ENCODE measurements at regions not wholly inside any gene's neighbourhood (a gene's known extent, or its start where the extent isn't known, plus 50 kb on each side); places are given as distances from the start of the nearest gene placed in this dataset.

DNA sequence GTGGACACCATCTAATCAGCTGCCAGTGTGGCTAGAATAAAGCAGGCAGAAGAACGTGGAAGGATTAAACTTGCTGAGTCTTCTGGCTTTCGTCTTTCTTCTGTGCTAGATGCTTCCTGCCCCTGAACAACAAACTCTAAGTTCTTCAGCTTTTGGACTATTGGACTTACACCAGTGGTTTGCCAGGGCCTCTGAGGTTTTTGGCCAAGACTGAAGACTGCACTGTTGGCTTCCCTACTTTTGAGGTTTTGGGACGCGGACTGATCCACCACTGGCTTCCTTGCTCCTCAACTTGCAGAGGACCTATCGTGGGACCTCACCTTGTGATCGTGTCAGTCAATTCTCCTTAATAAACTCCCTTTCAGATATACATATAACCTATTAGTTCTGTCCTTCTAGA is 696.1 kb upstream of the NCAM2 start:
- no peaks in the 10 kb centered on the region for H3K4me1 ChIP-seq (ENCODE audit: insufficient read depth, low read length)
- H3K4me3 ChIP-seq (ENCODE audit: low read length): no peak overlapping the region
- H3K9me3 ChIP-seq (ENCODE audit: insufficient read depth, low read depth, low read length): no peaks in the 10 kb centered on the region
- H3K9ac ChIP-seq (ENCODE audit: low read depth, low read length): no peak overlapping the region
- no peaks in the 10 kb centered on the region for H3K36me3 ChIP-seq (ENCODE audit: insufficient read depth, low read depth, low read length)
- H3K27ac ChIP-seq (ENCODE audit: low read length): no peak overlapping the region
- no peaks in the 10 kb centered on the region for H3K27me3 ChIP-seq (ENCODE audit: insufficient read depth, low read length)

DNA sequence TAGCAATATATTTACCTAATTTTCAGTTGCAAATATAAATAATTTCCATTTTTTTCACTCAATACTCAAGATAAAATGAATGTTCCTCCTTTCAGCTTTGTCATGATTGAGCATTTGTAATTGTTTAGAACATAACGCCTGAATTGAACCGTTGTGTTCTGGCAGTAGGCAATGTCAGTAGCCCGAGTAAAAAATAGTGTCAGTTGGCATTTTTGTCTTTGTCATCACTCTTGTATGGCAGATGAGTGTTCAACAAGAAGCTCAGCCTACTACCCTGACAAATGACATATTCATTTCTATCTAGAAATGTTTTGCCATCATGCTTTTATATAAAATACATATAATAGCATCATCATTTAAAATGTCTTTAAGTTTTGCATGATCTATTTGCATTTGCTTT is 691.4 kb upstream of the NCAM2 start:
- no peak overlapping the region for H3K4me3 ChIP-seq (ENCODE audit: low read length)
- H3K4me1 ChIP-seq (ENCODE audit: insufficient read depth, low read length): peaks cover 7% of the 10 kb centered on the region; the same call in 1 of the 2 replicates
- no peak overlapping the region for H3K27ac ChIP-seq (ENCODE audit: low read length)
- H3K9me3 ChIP-seq (ENCODE audit: insufficient read depth, low read depth, low read length): no peaks in the 10 kb centered on the region
- H3K36me3 ChIP-seq (ENCODE audit: insufficient read depth, low read depth, low read length): no peaks in the 10 kb centered on the region
- no peak overlapping the region for H3K9ac ChIP-seq (ENCODE audit: low read depth, low read length)
- H3K27me3 ChIP-seq (ENCODE audit: insufficient read depth, low read length): no peaks in the 10 kb centered on the region

DNA sequence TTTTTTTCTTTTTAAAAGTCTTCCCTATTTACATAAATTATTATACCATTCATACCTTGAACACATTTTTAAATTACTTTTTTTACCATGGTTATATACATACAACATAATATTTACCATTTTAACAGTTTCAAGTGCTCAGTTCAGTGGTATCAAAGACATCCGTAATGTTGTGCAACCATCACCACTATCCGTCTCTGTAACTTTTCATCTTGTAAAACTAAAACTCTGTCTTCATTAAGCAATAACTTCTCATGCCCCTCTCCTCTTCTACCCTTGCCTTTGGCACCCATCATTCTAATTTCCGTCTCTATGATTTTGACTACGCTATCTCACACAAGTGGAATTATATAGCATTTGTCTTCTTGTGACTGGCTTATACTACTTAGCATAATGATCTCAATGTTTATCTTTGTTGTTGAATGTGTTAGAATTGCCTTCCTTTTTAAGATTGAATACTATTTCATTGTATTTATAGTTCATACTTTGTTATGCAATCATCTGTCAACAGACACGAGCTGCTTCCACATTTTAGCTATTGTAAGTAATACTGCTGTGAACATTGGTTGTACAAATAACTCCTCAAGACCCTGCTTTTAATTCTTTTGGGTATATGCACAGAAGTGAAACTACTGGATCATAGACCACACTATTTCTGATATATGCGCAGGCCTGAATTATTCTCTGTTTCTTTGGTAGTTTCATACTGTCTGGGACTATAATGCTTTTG is 689.5 kb upstream of the NCAM2 start:
- no peaks in the 10 kb centered on the region for H3K36me3 ChIP-seq (ENCODE audit: insufficient read depth, low read depth, low read length)
- no peak overlapping the region for H3K9ac ChIP-seq (ENCODE audit: low read depth, low read length)
- peaks cover 7% of the 10 kb centered on the region; the same call in 1 of the 2 replicates for H3K4me1 ChIP-seq (ENCODE audit: insufficient read depth, low read length)
- no peak overlapping the region for H3K4me3 ChIP-seq (ENCODE audit: low read length)
- no peaks in the 10 kb centered on the region for H3K9me3 ChIP-seq (ENCODE audit: insufficient read depth, low read depth, low read length)
- no peaks in the 10 kb centered on the region for H3K27me3 ChIP-seq (ENCODE audit: insufficient read depth, low read length)
- H3K27ac ChIP-seq (ENCODE audit: low read length): no peak overlapping the region

DNA sequence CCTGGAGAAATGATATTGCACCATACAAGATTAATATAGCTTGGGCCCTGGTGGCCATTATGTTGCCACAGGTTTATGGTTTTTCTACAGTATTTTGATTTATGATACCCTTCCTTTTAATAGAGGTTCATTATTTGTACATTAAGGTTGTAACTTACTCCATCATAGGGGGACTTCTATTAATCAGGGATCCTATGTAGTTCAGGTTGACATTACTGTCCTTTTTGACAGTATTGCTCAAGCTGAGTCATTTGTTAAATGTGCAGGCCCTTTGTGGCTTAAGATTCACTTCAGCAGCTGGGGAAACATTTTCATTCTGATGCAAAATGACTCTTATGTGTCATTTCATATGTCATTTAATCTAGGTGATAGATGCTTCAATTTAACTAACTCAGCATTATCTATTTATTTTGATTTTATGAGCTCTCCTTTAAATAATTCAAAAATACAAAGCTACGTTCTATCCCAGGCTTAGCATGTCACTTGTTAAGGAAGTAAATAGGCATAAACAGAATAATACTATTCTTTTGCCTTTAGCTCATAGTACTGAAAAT is 686.9 kb upstream of the NCAM2 start:
- Histone ChIP-seq H3K36me3 (ENCODE audit: insufficient read depth, low read depth, low read length) (no peaks in the 10 kb centered on the region), H3K27me3 (ENCODE audit: insufficient read depth, low read length) (no peaks in the 10 kb centered on the region), H3K27ac (ENCODE audit: low read length) (no peak overlapping the region), H3K4me3 (ENCODE audit: low read length) (no peak overlapping the region), H3K9me3 (ENCODE audit: insufficient read depth, low read depth, low read length) (peaks cover 10% of the 10 kb centered on the region; the same call in 1 of the 2 replicates), H3K9ac (ENCODE audit: low read depth, low read length) (no peak overlapping the region), H3K4me1 (ENCODE audit: insufficient read depth, low read length) (peaks cover 7% of the 10 kb centered on the region; the same call in 1 of the 2 replicates)

DNA sequence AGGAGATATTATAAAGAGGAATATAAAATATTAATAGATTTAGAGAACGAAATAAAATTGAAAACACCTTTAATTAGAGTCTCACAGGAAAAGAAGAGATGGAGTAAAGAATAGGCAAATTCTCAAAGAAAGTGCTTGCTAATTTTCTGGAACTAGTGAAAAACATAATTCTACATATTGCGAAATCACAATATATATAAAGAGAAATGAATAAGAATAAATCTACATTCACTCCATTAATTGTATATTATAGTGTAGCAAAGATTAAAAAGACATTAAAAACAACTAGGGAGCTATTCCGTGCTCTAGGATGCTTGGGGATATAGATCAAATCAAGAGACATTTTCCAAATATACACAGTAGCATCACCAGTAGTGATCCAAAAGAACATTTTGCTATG is 685.2 kb upstream of the NCAM2 start:
- H3K9ac ChIP-seq (ENCODE audit: low read depth, low read length): no peak overlapping the region
- H3K27me3 ChIP-seq (ENCODE audit: insufficient read depth, low read length): no peaks in the 10 kb centered on the region
- H3K4me3 ChIP-seq (ENCODE audit: low read length): no peak overlapping the region
- H3K4me1 ChIP-seq (ENCODE audit: insufficient read depth, low read length): peaks cover 7% of the 10 kb centered on the region; the same call in 1 of the 2 replicates
- peaks cover 16% of the 10 kb centered on the region; the same call in 1 of the 2 replicates for H3K9me3 ChIP-seq (ENCODE audit: insufficient read depth, low read depth, low read length)
- no peaks in the 10 kb centered on the region for H3K36me3 ChIP-seq (ENCODE audit: insufficient read depth, low read depth, low read length)
- no peak overlapping the region for H3K27ac ChIP-seq (ENCODE audit: low read length)

DNA sequence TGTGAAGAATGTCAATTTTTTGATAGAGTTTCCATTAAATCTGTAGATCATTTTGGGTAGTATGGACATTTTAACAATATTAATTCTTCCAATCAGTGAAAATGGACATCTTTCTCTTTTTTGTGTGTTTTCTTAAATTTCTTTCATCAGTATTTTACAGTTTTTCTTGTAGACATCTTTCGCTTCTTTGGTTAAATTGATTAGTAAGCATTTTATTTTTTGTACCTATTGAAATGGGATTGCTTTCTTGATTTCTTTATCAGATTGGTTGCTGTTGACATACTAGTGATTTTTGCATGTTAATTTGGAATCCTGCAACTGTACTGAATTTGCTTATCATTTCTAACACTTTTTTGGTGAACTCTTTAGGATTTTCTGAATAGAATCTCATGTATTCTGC is 683.2 kb upstream of the NCAM2 start:
- no peak overlapping the region for H3K27ac ChIP-seq (ENCODE audit: low read length)
- H3K27me3 ChIP-seq (ENCODE audit: insufficient read depth, low read length): no peaks in the 10 kb centered on the region
- H3K4me3 ChIP-seq (ENCODE audit: low read length): no peak overlapping the region
- no peaks in the 10 kb centered on the region for H3K36me3 ChIP-seq (ENCODE audit: insufficient read depth, low read depth, low read length)
- peaks cover 3% of the 10 kb centered on the region; the same call in 1 of the 2 replicates for H3K4me1 ChIP-seq (ENCODE audit: insufficient read depth, low read length)
- H3K9me3 ChIP-seq (ENCODE audit: insufficient read depth, low read depth, low read length): peaks cover 16% of the 10 kb centered on the region; the same call in 1 of the 2 replicates
- H3K9ac ChIP-seq (ENCODE audit: low read depth, low read length): no peak overlapping the region

DNA sequence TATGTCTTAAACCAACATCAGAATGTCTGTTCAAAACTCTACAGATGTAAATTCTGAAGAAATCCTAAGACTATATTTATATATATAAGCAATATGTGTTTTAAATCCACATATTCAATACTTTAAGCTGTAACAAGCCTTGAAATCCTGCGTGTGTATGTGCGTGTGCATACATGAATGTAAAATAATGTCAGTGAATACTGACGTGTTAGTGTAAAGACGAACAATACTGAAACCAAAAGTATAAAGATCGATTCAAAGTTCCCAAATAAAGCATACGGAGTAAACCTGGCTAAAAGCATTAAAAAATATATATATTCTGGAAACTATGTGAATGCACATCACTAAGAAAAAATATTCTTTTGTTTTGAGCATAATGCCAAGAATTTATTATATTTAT is 668.6 kb upstream of the NCAM2 start:
- no peak overlapping the region for H3K4me3 ChIP-seq (ENCODE audit: low read length)
- no peak overlapping the region for H3K9ac ChIP-seq (ENCODE audit: low read depth, low read length)
- no peaks in the 10 kb centered on the region for H3K27me3 ChIP-seq (ENCODE audit: insufficient read depth, low read length)
- no peaks in the 10 kb centered on the region for H3K36me3 ChIP-seq (ENCODE audit: insufficient read depth, low read depth, low read length)
- no peaks in the 10 kb centered on the region for H3K4me1 ChIP-seq (ENCODE audit: insufficient read depth, low read length)
- no peak overlapping the region for H3K27ac ChIP-seq (ENCODE audit: low read length)
- H3K9me3 ChIP-seq (ENCODE audit: insufficient read depth, low read depth, low read length): no peaks in the 10 kb centered on the region; the same call in 1 of the 2 replicates

DNA sequence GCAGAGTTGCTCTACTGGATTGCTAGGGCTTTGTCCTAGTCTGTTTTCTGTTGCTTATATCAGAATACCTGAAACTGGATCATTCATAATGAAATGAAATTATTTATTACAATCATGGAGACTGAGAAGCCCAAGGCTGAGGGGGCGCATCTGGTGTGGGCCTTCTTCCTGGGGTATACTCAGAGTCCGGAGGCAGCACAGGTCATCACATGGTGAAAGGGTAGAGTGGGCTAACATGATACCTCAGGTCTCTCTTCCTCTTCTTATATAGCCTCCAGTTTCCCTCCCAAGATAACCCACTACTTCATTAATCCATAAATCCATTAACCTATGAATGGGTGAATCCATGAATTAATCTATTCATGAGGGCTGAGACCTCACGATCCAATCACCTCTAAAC is 667.6 kb upstream of the NCAM2 start:
- Histone ChIP-seq H3K9ac (ENCODE audit: low read depth, low read length) (no peak overlapping the region), H3K36me3 (ENCODE audit: insufficient read depth, low read depth, low read length) (no peaks in the 10 kb centered on the region), H3K27me3 (ENCODE audit: insufficient read depth, low read length) (no peaks in the 10 kb centered on the region), H3K4me3 (ENCODE audit: low read length) (no peak overlapping the region), H3K4me1 (ENCODE audit: insufficient read depth, low read length) (no peaks in the 10 kb centered on the region), H3K27ac (ENCODE audit: low read length) (no peak overlapping the region), H3K9me3 (ENCODE audit: insufficient read depth, low read depth, low read length) (no peaks in the 10 kb centered on the region; the same call in 1 of the 2 replicates)

DNA sequence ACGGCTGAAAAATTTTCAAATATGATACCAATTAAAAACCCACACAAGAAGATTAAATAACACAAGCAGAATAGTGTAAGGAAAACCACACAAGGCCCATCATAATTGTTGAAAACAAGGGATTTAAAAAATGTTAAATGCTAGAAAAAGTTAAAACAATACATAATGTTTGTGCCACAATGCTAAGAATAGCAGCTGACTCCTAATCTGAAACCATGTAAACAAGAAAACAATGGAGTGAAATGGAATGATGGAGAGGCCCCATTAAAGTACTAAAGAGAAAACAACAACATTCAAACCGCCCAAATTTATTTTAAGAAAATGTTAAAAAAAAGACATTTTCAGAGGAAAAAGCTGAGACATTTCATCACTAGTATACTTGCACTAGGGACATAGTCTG is 663.6 kb upstream of the NCAM2 start:
- no peak overlapping the region for H3K27ac ChIP-seq (ENCODE audit: low read length)
- H3K36me3 ChIP-seq (ENCODE audit: insufficient read depth, low read depth, low read length): no peaks in the 10 kb centered on the region
- H3K27me3 ChIP-seq (ENCODE audit: insufficient read depth, low read length): no peaks in the 10 kb centered on the region
- no peaks in the 10 kb centered on the region; the same call in 1 of the 2 replicates for H3K9me3 ChIP-seq (ENCODE audit: insufficient read depth, low read depth, low read length)
- no peak overlapping the region for H3K9ac ChIP-seq (ENCODE audit: low read depth, low read length)
- H3K4me3 ChIP-seq (ENCODE audit: low read length): no peak overlapping the region
- H3K4me1 ChIP-seq (ENCODE audit: insufficient read depth, low read length): no peaks in the 10 kb centered on the region

DNA sequence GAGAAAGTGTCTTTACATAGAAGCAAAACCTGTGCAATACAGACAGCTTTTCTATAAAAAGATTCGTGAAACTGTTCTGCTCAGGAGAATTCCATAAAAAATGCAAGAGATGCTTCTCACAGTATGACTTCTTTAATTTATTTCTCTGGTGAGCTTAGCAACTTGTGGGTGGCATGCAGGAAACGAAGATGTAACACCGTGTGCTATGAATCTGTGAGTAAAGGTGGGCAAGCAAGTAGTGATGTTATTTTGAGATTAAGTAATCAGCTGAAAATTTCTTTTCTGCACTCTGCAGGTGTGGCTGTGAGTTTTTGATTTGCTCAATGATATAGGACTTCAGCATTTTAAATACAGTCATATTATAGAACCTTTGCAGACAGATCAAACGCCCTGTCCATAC is 656.8 kb upstream of the NCAM2 start:
- no peaks in the 10 kb centered on the region for H3K27me3 ChIP-seq (ENCODE audit: insufficient read depth, low read length)
- H3K9ac ChIP-seq (ENCODE audit: low read depth, low read length): no peak overlapping the region
- no peak overlapping the region for H3K27ac ChIP-seq (ENCODE audit: low read length)
- peaks cover 7% of the 10 kb centered on the region; the same call in 1 of the 2 replicates for H3K4me1 ChIP-seq (ENCODE audit: insufficient read depth, low read length)
- no peak overlapping the region for H3K4me3 ChIP-seq (ENCODE audit: low read length)
- no peaks in the 10 kb centered on the region for H3K36me3 ChIP-seq (ENCODE audit: insufficient read depth, low read depth, low read length)
- H3K9me3 ChIP-seq (ENCODE audit: insufficient read depth, low read depth, low read length): no peaks in the 10 kb centered on the region

DNA sequence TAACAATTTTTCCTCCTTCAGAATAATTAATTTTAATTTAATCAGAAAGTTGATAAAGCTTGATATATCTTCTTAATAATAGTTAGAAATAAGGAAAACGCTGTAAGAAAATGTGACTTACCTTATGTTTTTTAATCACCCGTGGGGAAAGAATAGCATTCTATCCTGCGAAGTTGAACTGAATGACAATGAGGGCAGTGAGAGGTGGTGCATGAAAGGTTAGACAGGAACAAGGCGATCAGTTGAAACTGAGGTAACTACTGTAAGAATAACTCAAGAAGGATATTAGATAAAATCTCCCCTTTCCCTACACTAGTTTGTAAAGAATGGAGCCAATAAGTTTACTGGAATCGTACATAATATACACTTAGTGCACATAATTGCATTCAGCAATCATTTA is 655.0 kb upstream of the NCAM2 start:
- no peak overlapping the region for H3K4me3 ChIP-seq (ENCODE audit: low read length)
- H3K9ac ChIP-seq (ENCODE audit: low read depth, low read length): no peak overlapping the region

DNA sequence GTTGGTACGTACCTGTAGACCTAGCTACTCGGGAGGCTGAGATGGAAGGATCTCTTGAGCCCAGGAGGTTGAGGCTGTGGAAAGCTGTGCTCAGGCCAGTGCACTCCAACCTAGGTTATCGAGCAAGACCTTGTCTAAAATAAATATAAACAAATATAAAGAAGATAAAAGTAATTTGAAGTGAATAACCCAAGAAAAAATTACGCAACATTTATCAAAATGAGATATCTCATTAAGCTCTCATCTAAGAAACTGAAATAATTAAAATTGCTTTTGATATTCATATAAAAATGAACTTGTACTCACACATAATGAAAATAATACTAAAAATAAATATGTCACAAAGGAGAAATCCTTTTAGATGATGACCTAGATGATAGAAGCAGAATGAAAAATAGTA is 647.1 kb upstream of the NCAM2 start:
- no peaks in the 10 kb centered on the region for H3K27me3 ChIP-seq (ENCODE audit: insufficient read depth, low read length)
- H3K4me3 ChIP-seq (ENCODE audit: low read length): no peak overlapping the region
- H3K27ac ChIP-seq (ENCODE audit: low read length): no peak overlapping the region
- H3K36me3 ChIP-seq (ENCODE audit: insufficient read depth, low read depth, low read length): no peaks in the 10 kb centered on the region
- H3K9ac ChIP-seq (ENCODE audit: low read depth, low read length): no peak overlapping the region
- no peaks in the 10 kb centered on the region for H3K9me3 ChIP-seq (ENCODE audit: insufficient read depth, low read depth, low read length)
- H3K4me1 ChIP-seq (ENCODE audit: insufficient read depth, low read length): peaks cover 3% of the 10 kb centered on the region; the same call in 1 of the 2 replicates

More for the DNA sequence above, 655.0 kb upstream of the NCAM2 start:
- Histone ChIP-seq H3K9me3 (ENCODE audit: insufficient read depth, low read depth, low read length) (no peaks in the 10 kb centered on the region), H3K36me3 (ENCODE audit: insufficient read depth, low read depth, low read length) (no peaks in the 10 kb centered on the region), H3K4me1 (ENCODE audit: insufficient read depth, low read length) (peaks cover 7% of the 10 kb centered on the region; the same call in 1 of the 2 replicates), H3K27me3 (ENCODE audit: insufficient read depth, low read length) (no peaks in the 10 kb centered on the region), H3K27ac (ENCODE audit: low read length) (no peak overlapping the region)
